Vagina (tissue), 2 donors: ENCODE measurements at regions not wholly inside any gene's neighbourhood (a gene's known extent, or its start where the extent isn't known, plus 50 kb on each side); places are given as distances from the start of the nearest gene placed in this dataset.
A peak's percentile ranks its signal among the peaks of the same experiment; 100 is the strongest.

Source experiments
- DNase-seq, 2 donors: peaks; one replicate each; pipeline ENCODE4 v3.0.0-alpha.2; 2017; ENCODE audit errors: extremely low spot score in 2 of 2
- H3K27ac ChIP-seq: fragments of 200-600 bp; sonication (generic); one replicate; pipeline ENCODE4 v1.5.1; 2019
- H3K27me3 ChIP-seq: fragments of 200-600 bp; sonication (generic); one replicate; pipeline ENCODE4 v1.5.1; 2019
- H3K36me3 ChIP-seq, 2 donors: fragments of 200-600 bp; sonication (generic); one replicate each; pipeline ENCODE4 v1.5.1; 2017 to 2019
- H3K4me1 ChIP-seq: fragments of 200-600 bp; sonication (generic); one replicate; pipeline ENCODE4 v1.5.1; 2019
- H3K4me3 ChIP-seq, 2 donors: fragments of 200-600 bp; sonication (generic); 1 replicate in 1 of 2; 2 replicates in 1 of 2; pipeline ENCODE4 v1.5.1; 2016 to 2019
- H3K9me3 ChIP-seq: fragments of 200-600 bp; sonication (generic); one replicate; pipeline ENCODE4 v1.5.1; 2019
- POLR2A ChIP-seq, 2 donors: fragments of 450-650 bp; IDR thresholded peaks; one replicate each; pipeline ENCODE4 v1.6.1; 2017; ENCODE audit warnings: antibody characterized with exemption in 2 of 2, mild to moderate bottlenecking in 2 of 2, moderate library complexity in 2 of 2
- POLR2AphosphoS5 ChIP-seq, 2 donors: sonication (generic); formaldehyde crosslinking; IDR thresholded peaks; one replicate each; pipeline ENCODE4 v1.9.0; 2017; ENCODE audit warnings: antibody characterized with exemption in 2 of 2, mild to moderate bottlenecking in 2 of 2, low read depth in 1 of 2; ENCODE audit not compliant: insufficient read depth in 1 of 2
- intact Hi-C: fragments of 100-400 bp; cut with DNase I; formaldehyde crosslinking; loops from one replicate; pipeline ENCODE4 v1.15.1; 2023
- TF ChIP-seq, protein P1 (sequence below), 3 experiments: fragments of 450-650 bp in 2 of 3; fragments of 200-600 bp in 1 of 3; sonication (generic) in 1 of 3; IDR thresholded peaks; one replicate each; pipeline ENCODE4 v1.5.1; 2017 to 2019; ENCODE audit warnings: antibody characterized with exemption in 3 of 3, mild to moderate bottlenecking in 2 of 3, moderate library complexity in 2 of 3

DNA sequence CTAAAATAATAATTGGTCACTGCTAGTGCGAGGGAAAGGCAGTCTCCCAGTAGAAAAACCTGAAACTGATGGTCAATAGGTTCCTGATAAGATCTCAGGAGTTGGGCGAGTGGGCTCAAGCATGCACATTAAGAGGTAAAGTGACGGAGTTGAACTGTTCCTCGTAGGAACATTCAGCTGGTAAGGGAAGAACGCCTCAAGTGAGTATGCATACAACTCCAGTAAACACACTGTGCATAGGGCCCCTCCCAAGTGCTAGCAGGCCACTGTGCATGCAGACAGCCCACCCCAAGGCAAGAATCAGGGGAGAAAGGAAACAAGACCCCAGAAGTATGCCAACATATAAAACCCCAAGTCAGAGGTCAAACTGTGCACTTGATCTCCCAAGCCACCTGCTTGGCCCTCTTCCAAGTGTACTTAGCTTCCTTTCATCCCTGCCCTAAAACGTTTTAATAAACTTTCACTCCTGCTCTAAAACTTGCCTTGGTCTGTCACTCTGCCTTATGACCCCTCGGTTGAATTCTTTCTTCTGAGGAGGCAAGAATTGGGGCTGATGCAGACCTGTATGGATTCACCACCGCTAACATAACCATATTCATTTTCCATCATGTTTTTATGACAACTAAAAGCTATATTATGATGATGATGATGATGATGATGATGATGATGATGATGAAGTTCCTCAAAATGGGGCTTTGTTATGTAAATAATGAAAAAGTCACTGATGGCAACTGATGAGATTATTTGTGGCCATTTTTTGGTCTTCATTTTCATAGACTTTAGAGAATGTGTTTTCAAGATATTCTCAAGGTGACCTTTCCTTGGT, 118.0 kb upstream of the RAB27B start:
- Histone ChIP-seq H3K4me3 (no peak overlapping the region), H3K27me3 (no peaks in the 10 kb centered on the region), H3K36me3 (no peaks in the 10 kb centered on the region), H3K9me3 (no peaks in the 10 kb centered on the region), H3K27ac (no peak overlapping the region), H3K4me1 (no peaks in the 10 kb centered on the region)
- TF ChIP-seq, protein P1, sequence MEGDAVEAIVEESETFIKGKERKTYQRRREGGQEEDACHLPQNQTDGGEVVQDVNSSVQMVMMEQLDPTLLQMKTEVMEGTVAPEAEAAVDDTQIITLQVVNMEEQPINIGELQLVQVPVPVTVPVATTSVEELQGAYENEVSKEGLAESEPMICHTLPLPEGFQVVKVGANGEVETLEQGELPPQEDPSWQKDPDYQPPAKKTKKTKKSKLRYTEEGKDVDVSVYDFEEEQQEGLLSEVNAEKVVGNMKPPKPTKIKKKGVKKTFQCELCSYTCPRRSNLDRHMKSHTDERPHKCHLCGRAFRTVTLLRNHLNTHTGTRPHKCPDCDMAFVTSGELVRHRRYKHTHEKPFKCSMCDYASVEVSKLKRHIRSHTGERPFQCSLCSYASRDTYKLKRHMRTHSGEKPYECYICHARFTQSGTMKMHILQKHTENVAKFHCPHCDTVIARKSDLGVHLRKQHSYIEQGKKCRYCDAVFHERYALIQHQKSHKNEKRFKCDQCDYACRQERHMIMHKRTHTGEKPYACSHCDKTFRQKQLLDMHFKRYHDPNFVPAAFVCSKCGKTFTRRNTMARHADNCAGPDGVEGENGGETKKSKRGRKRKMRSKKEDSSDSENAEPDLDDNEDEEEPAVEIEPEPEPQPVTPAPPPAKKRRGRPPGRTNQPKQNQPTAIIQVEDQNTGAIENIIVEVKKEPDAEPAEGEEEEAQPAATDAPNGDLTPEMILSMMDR (IDR thresholded peaks at IDR 0.05), result no peak
- TF ChIP-seq POLR2A (IDR thresholded peaks at IDR 0.05) (no peak), POLR2AphosphoS5 (IDR thresholded peaks at IDR 0.05; ENCODE audit: insufficient read depth in 1 of 2, low read depth in 1 of 2) (no peak)
- intact Hi-C loops, result no loop called here
- no peak for DNase-seq

DNA sequence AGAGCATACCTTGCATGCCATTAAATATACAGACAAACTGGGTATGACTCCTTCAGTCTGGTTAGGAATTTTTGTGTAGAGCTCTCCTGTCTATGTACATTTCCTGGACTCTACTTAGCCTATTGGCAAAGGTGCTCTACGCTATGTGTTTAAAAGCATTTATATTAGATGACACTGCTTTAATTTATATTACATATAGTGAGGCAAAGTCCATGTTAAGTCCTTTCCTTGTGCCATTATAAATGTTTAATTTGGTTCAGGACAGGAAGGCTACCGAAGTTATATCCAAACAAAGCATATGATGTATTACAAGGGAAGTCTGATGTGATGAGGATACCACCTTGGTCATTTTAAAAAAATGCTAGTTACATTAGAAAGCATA, 117.4 kb upstream of the RAB27B start:
- TF ChIP-seq, protein P1 (IDR thresholded peaks at IDR 0.05), result no peak
- TF ChIP-seq POLR2AphosphoS5 (IDR thresholded peaks at IDR 0.05; ENCODE audit: insufficient read depth in 1 of 2, low read depth in 1 of 2), result no peak
- no peak for TF ChIP-seq POLR2A (IDR thresholded peaks at IDR 0.05)
- Histone ChIP-seq H3K36me3 (no peaks in the 10 kb centered on the region), H3K27ac (no peak overlapping the region), H3K4me1 (no peaks in the 10 kb centered on the region), H3K4me3 (no peak overlapping the region), H3K27me3 (no peaks in the 10 kb centered on the region), H3K9me3 (no peaks in the 10 kb centered on the region)
- intact Hi-C loops, result no loop called here
- no peak for DNase-seq

DNA sequence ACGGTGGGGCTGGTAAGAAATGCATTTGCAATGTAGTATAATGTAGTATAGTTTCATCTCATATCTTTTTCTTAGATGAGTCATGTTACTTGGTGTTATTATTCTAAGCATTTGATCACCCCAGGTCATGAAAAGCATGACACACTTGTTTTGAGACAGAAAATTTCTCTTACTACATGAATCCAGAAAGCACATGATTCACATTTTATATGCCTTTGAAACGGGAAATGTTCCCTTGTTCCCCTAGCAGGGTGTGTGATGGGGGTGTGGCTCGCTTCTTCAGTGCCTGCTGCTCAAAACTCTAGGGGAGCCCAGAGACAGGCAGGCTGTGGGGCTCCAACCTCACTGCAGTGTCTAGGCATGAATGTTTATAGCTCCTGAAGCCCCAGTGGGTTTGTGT, 116.0 kb upstream of the RAB27B start:
- no peak overlapping the region for H3K27ac ChIP-seq

DNA sequence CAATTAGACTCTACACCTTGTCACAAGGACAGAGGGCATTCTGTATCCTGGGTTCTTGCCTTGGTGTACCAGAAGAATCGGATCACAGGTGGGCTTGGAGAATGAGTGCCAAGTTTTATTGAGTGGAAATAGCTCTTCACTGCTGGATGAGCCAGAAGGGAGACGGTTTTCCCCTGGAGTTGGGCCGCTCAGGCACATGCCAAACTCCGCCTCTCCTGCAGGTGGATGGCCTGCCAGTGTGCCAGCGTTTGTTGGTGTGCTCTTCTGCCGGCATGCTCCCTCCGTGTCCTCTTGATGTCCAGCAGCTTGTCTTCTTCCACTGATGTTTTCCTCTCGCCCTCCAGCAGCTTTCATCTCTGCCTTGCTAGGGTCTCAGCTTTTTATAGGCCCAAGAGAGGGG, 115.5 kb upstream of the RAB27B start:
- Histone ChIP-seq H3K4me1 (no peaks in the 10 kb centered on the region), H3K4me3 (no peak overlapping the region), H3K27me3 (no peaks in the 10 kb centered on the region), H3K36me3 (no peaks in the 10 kb centered on the region), H3K27ac (no peak overlapping the region), H3K9me3 (no peaks in the 10 kb centered on the region)
- TF ChIP-seq POLR2A (IDR thresholded peaks at IDR 0.05), result no peak
- TF ChIP-seq, protein P1 (IDR thresholded peaks at IDR 0.05), result no peak
- TF ChIP-seq POLR2AphosphoS5 (IDR thresholded peaks at IDR 0.05; ENCODE audit: insufficient read depth in 1 of 2, low read depth in 1 of 2), result no peak
- DNase-seq, result no peak
- intact Hi-C loops, result no loop called here

More for the DNA sequence above, 116.0 kb upstream of the RAB27B start:
- no peak for DNase-seq
- H3K36me3 ChIP-seq, result no peaks in the 10 kb centered on the region
- H3K4me3 ChIP-seq, result no peak overlapping the region
- TF ChIP-seq POLR2A (IDR thresholded peaks at IDR 0.05) (no peak), POLR2AphosphoS5 (IDR thresholded peaks at IDR 0.05; ENCODE audit: insufficient read depth in 1 of 2, low read depth in 1 of 2) (peak in 1 of 2 donors; percentile 30)
- TF ChIP-seq, protein P1 (IDR thresholded peaks at IDR 0.05), result no peak
- intact Hi-C loops, result no loop called here
- H3K4me1 ChIP-seq, result no peaks in the 10 kb centered on the region
- no peaks in the 10 kb centered on the region for H3K27me3 ChIP-seq
- H3K9me3 ChIP-seq, result no peaks in the 10 kb centered on the region

DNA sequence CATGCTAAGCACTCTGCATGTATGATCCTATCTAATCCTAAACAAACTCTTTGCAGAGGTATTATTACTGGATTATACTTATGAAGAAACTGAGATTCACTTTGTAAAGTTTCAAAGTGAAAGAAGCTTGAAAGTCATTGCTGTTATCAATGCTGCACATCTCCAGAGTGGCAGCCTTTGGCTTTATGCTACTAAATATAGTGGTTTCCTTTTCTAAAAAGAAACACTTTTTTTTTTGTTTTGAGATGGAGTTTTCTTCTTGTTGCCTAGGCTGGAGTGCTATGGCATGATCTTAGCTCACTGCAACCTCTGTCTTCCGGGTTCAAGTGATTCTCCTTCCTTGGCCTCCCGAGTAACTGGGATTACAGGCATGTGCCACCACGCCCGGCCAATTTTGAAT, 114.9 kb upstream of the RAB27B start:
- no peak for TF ChIP-seq POLR2A (IDR thresholded peaks at IDR 0.05)
- TF ChIP-seq, protein P1 (IDR thresholded peaks at IDR 0.05), result no peak
- no peak for TF ChIP-seq POLR2AphosphoS5 (IDR thresholded peaks at IDR 0.05; ENCODE audit: insufficient read depth in 1 of 2, low read depth in 1 of 2)
- no peak for DNase-seq
- no peaks in the 10 kb centered on the region for H3K27me3 ChIP-seq
- H3K9me3 ChIP-seq, result no peaks in the 10 kb centered on the region
- no peak overlapping the region for H3K27ac ChIP-seq
- intact Hi-C loops, result no loop called here
- H3K4me3 ChIP-seq, result no peak overlapping the region
- no peaks in the 10 kb centered on the region for H3K36me3 ChIP-seq
- no peaks in the 10 kb centered on the region for H3K4me1 ChIP-seq
